ENCODE measurements at regions not wholly inside any gene's neighbourhood (a gene's known extent, or its start where the extent isn't known, plus 50 kb on each side); places are given as distances from the start of the nearest gene placed in this dataset.

- no peak for TF ChIP-seq CTCF (IDR thresholded peaks at IDR 0.05)
- TF ChIP-seq POLR2A (IDR thresholded peaks at IDR 0.05), result no peak
- TF ChIP-seq POLR2AphosphoS5 (IDR thresholded peaks at IDR 0.05), result no peak
These were observed 174.9 kb upstream of the FRMD4B start for GRCh38 chr3:69560818-69561217.
